VCaP (cell line): ENCODE measurements at regions not wholly inside any gene's neighbourhood (a gene's known extent, or its start where the extent isn't known, plus 50 kb on each side); places are given as distances from the start of the nearest gene placed in this dataset.

ENCODE experiments used
- H3K27ac ChIP-seq: fragments of 450-650 bp; 2 replicates; pipeline ENCODE4 v1.5.1; 2017
- CTCF ChIP-seq: fragments of 450-650 bp; conservative IDR thresholded peaks from 2 replicates; pipeline ENCODE4 v1.5.1; 2017; ENCODE audit warnings: mild to moderate bottlenecking, moderate library complexity

GRCh38 chr1:105396001-105396400 lies 1646.3 kb downstream of the AMY1C start:
- no peak overlapping the region for H3K27ac ChIP-seq
- no peak for TF ChIP-seq CTCF

- no peak for TF ChIP-seq CTCF
- no peak overlapping the region for H3K27ac ChIP-seq
Measured at GRCh38 chr1:105398909-105399308, 1649.2 kb downstream of the AMY1C start.

GRCh38 chr1:105399716-105400115 lies 1650.0 kb downstream of the AMY1C start:
- peak overlapping the region; percentile 2; the same call in 1 of the 2 replicates for H3K27ac ChIP-seq
- no peak for TF ChIP-seq CTCF

DNA sequence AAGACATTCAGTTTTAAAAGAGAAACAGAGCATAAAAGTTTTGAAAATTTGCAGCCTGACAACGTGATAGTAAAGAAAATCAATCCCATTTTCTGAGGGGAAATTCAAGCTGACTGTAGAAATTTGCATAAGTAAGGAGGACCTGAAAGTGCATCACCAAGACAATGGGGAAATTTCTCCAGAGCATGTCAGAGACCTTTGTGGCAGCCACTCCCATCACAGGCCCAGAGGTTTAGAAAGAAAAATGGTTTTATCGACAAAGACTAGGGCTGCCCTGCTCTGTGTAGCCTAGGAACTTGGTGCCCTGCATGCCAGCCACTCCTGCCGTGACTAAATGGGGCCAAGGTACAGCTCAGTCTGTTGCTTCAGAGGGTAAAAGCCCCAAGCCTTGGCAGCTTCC lies 1640.2 kb upstream of the PRMT6 start:
- H3K27ac ChIP-seq: no peak overlapping the region
- no peak for TF ChIP-seq CTCF

GRCh38 chr1:105419030-105419429 lies 1637.4 kb upstream of the PRMT6 start:
- H3K27ac ChIP-seq: no peak overlapping the region
- TF ChIP-seq CTCF: no peak

DNA sequence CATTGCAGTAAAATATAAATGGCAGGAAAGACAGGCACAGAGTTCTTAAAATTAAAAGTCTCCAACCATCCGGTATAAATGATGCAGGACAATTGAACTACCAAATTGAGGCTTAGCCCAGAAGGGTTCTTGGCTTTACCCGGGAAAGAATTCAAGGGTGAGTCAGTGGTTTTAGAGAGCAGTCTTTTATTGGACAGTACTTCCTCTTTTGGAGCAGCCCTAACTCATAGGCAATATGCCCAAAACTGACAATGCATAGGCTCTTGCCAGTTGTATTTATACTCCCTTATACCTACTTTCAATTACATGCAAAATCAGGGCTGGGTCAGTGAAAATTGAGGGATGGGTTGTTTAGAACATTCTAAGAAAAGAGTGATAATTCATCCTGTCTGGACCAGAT lies 1628.9 kb upstream of the PRMT6 start:
- no peak for TF ChIP-seq CTCF

DNA sequence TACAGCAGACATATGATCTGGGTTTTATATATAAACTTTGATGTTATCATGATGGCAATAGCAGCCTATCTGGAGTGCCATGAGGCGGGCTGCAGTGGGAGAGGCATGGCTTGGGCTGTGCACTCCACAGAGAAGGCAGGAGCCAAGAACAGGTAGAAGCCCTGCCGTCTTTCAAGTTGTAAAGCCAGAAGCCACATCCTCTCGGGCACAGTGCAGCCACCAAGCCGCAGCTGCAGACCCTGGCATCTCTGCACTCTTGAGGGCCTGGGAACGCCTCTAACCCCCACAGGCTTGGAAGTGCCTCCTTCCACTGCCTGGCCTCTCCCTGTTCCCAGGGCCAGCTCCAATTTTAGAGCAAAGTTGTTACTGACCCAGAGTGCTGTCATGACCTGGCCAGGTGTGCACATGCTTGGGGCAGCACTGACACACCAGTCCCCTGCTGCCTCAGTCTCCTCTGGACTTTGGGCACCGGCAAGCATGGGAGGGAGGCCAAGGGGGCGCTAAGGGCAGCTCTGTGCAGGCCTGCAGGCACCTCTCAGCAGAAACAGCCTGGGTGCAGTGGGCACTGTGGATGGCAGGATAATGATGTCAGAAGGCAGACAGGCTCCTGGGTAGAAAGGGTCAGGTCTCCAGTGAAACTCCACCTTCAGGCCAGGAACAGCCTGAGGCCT lies 1619.8 kb upstream of the PRMT6 start:
- H3K27ac ChIP-seq: no peak overlapping the region
- TF ChIP-seq CTCF: no peak

More for the DNA sequence above, 1628.9 kb upstream of the PRMT6 start:
- no peak overlapping the region for H3K27ac ChIP-seq
